GF-D8 (cell line): ENCODE measurements at regions not wholly inside any gene's neighbourhood (a gene's known extent, or its start where the extent isn't known, plus 50 kb on each side); places are given as distances from the start of the nearest gene placed in this dataset.

Experiments used
- DNase-seq: peaks from one replicate; lab custom pipeline; 2025; lab: John Stamatoyannopoulos, UW

DNA sequence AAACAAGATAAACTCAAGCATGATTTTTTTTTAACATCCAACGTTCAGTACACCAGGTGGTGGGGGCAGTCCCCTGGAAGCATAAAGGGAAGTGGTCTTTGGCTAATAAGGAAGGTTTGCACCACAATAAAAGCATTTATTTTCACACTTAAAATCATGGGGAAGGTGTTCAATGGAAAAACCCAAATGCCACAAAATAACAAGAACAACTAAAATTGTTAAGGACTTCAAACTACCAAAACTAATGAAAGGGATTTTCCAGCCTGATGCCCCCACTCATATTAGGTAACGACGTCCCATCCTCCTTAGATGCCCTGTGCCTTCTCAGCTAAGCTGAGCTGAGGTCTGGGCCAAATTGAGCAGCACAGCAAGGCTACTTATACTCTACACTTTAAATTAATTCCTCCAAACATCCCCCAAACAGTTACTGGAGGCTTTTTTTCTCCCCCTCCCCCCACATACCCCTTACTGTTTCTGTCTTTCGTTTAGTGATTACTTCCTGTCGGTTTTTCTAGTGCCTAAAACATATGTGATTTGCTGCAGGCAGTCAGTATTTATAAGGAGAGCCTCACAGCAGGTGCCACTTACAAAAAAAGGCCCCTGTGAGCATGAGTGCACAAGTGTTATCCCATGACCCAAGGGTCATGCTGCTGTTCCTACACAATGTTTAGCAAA, 259.7 kb upstream of the ZNF608 start:
- DNase-seq: no peak

- no peak for DNase-seq
Observed at GRCh38 chr5:125010356-125010755, 263.9 kb upstream of the ZNF608 start.

DNA sequence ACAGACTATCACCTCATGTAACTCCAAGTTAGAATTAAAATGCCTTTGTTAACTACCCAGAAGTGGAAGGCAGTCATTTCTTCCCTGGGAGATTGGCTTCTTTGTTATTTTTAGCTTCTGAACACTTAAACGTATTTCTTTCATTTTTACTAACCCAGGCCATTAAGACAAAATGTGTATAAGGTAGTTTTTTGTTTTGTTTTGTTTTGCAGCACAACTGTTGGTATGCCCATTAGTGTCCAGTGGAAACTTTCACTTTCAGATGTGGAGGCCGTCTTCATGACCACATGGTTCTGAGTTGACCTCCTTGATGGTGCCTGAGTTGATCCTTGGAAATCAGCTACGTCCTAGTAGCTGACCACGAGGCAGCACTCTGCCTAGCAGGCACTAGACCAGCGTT, 264.6 kb upstream of the ZNF608 start:
- DNase-seq: no peak

- DNase-seq: no peak
Observed at GRCh38 chr5:125011419-125011818, 265.0 kb upstream of the ZNF608 start.

- no peak for DNase-seq
Observed at GRCh38 chr5:125011947-125012346, 265.5 kb upstream of the ZNF608 start.

GRCh38 chr5:125012727-125013451, 266.4 kb upstream of the ZNF608 start:
- no peak for DNase-seq

- DNase-seq: no peak
Observed at GRCh38 chr5:125014202-125014601, 267.8 kb upstream of the ZNF608 start.

- no peak for DNase-seq
Observed at GRCh38 chr5:125017796-125018195, 271.4 kb upstream of the ZNF608 start.

DNA sequence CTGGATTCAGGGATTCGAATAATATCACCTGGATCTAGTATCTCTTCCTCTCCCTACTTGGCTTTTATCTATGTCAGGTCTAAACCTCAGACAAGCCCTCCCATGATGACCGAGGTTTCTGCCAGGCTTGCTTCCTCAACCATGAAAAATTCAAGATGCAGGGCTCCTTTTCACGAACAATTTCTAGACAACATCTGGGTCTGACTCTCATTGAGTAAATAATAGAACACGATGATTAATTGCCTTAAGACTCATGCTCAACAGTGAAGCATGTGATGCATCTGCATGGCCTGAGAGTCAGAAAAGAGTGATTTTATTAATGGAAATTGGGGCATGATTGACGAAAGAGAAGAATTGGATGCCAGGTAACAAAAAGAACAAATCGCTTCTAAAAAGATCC, 277.2 kb upstream of the ZNF608 start:
- no peak for DNase-seq

DNA sequence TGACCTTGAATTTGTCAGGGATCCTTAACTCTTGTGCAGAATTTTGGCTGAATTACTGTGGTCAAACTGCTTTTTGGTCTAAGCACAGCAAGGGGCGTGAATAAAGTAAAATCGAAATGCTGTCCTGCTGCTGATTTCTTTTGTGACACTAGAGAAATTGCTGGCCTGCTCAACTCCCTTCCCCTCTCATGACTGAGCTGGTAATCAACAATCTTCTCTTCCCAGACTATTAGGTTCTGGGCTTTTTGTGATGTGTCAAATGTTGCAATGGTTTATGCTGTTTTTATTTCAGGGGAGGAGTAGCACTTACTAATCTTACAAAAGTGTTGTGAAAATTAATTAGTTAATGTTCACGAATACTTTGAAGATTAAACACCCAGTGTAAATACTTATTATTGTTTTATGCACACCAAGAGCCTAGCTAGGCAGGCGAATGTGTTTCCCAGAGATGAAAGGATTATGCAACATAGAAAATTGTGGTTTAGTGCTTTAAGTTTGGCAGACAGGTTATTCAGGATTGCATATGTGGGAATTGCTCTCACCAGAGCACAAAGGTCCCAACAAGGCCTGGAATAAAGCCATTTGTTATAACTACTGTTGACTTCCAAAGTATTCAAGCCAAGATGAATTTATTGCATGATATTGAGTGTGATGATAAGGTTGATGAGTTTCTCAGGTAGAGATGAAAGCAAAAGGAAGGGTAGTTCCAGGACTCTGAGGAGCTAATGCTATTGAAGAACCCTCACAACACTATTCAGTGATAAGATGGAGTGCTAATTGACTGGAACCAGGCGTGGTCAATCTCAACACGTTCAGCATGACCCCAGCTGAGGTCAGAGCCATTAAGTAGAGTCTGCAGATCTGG, 280.7 kb upstream of the ZNF608 start:
- no peak for DNase-seq

DNA sequence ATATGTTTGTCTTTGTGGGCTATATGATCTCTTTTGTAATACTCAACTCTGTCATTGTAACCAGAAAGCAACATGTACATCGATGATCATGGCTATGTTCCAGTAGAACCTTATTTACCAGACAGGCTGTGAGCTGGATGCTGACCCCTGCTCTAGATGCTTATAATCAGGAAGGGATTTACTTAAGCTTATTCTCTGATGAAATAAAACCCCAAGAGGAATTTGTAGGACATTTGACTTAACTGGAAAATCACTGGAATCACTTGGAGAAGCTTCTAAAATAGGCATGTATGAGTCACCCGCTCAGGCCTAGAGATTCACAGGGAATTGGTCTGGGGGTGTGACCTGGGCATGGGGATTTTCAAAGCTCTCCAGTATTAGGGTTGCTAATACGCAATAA, 285.8 kb upstream of the ZNF608 start:
- no peak for DNase-seq

- DNase-seq: no peak
Observed at GRCh38 chr5:125033602-125034001, 287.2 kb upstream of the ZNF608 start.

DNA sequence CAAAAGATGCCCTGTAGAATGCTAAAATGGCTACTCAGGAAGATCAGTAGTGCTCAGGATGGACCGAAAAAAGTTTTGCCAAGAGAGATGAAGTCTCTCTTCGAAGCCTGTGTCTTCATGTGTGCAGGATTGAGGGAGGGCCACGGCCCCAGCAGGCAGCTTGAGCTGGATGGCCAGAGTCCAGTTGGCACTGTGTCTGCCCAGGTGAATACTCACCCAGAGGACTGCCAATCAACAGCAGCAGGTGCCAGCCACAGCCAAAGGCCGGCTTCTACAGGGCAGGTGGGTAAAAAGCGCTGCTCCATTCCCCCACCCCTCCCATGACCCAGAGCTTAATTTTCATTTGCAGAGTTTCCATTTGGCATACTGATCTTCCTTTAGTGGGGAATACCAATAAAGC, 287.9 kb upstream of the ZNF608 start:
- DNase-seq: no peak

- no peak for DNase-seq
Observed at GRCh38 chr5:125036494-125036893, 290.1 kb upstream of the ZNF608 start.

DNA sequence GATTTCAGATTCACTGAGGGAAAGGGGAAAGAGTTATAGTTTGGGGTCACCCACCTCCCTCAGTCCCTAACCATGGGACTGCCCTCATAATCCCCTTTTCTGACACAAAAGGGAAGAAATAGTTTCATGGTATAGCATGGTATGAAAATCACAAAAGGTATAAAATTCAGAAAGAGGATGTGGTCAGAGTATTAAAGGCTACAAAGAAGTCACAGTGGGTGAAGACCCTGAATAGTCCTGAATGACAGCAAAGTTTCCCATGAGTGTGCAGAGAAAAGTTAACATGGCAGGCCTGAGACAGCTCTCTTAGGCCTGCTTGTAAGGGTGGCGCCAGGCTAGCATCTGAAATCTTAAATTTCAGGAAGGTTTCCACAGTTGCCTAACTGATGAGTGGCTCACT, 290.6 kb upstream of the ZNF608 start:
- no peak for DNase-seq

DNA sequence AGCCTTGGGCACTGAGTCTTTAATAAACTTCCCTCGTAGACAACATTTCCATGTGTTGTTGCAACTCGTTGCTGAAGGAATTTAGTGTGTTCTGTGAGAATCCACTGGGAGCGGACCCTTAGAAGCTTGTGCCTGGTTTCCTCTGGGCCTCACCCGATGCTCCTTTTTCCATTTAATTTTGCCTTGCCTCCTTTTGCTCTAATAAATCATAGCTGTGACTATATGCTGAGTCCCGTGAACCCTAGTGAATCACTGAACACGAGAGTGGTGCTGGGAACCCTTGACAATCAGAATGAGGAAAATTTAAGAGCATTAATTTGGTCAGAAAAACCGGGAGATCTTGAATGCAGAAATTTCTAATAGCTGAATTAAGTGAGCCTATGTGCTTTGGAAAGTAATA, 291.1 kb upstream of the ZNF608 start:
- no peak for DNase-seq

DNA sequence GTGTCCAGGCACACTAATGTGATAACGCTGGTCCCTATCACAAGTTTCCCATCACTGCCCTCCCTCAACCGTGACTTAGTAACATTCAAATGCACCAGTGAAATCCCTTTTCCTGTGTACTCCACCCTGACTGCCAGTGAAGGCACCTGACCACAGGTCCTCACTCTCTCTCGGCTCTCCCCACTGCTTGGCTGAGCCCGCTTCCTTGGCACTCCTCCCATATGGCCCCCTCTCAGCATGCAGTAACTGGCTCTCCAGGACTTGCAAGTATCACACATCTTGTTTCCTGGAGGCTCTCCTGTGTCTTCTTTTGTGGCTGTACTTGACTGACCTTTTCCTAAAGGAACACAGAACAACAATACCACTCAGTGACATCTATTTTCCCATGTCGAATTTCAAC, 292.0 kb upstream of the ZNF608 start:
- no peak for DNase-seq

- DNase-seq: no peak
Observed at GRCh38 chr5:125041798-125042197, 295.4 kb upstream of the ZNF608 start.

- DNase-seq: no peak
Observed at GRCh38 chr5:125042261-125042890, 295.9 kb upstream of the ZNF608 start.

- no peak for DNase-seq
Observed at GRCh38 chr5:125043781-125044391, 297.4 kb upstream of the ZNF608 start.

DNA sequence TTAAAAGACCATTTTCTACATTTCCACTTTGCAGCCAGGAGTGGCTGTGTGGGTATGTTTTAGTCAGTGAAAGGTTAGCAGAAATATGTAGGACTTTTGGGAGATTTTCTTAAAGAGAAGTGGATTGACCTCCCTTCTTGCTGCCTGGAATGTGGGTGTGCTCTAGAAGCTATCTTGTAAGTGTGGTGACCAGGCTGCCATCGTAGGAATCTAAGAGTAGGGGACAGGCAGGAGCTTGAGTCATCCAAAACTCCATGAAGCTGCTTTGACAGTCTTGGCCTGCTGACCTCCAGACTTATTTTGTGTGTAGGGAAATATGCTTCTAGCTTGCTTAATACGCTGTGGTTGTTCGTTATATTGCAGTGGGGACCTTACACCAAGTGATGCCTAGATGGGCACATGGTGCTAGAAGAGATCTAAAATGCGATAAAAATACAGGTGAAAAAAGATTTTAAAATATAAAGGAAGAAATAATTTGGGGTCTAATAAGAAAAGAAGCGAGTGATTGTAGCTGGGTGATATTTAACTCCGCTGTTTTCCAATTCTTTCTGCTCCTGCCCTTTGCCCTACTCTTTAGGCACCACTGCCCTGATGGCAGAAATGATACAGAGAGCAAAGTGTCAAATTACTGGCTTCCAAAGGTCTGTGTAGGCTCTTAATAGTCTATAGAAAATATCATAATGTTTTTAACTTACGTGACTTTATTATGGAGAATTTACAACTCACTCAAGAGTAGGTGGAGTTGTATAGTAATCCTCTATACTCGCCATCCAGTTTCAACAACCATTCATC, 298.2 kb upstream of the ZNF608 start:
- no peak for DNase-seq
